ENCODE measurements at regions not wholly inside any gene's neighbourhood (a gene's known extent, or its start where the extent isn't known, plus 50 kb on each side); places are given as distances from the start of the nearest gene placed in this dataset.
A peak's percentile ranks its signal among the peaks of the same experiment; 100 is the strongest.

DNA sequence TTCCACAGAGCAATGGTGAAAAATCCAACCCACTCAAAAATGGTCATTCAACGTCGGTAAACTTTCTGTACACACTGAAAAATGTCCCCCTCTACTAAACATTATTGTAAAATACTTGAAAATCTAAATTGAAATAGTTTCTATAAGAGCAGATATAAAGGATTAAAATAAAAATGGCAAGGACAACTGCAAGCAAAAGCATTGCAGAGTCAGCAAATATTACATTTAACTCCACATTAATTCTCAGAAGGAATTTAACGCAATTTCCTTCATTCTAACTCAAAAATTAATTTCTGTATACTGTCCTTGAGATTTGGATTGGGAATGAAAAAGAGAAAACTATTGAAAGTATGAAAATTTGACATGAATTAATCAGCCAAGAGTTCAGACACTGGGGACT, 64.4 kb upstream of the SSBP2 start:
- no peak overlapping the region for H3K4me3 Mint-ChIP-seq

DNA sequence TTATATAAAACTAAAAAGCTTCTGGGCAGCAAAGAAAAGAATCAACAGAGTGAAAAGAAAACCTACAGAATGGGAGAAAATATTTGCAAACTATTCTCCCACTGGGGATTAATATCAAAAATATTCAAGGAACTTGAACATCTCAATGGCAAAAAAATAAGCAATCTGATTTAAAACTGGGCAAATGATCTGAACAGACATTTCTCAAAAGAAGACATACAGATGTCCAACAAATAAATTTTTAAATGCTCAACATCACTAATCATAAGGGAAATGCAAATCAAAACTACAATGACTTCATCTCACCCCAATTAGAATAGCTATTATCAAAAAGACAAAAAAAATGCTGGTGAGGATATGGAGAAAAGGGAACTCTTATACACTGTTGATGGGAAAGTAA, 57.2 kb upstream of the SSBP2 start:
- H3K9me3 Mint-ChIP-seq, result peaks cover 23% of the 10 kb centered on the region
- H3K4me1 Mint-ChIP-seq, result peaks cover 6% of the 10 kb centered on the region
- no peak overlapping the region for H3K27ac Mint-ChIP-seq
- POLR2A ChIA-PET, result no interaction called here
- no peaks in the 10 kb centered on the region for H3K27me3 Mint-ChIP-seq
- H3K36me3 Mint-ChIP-seq (ENCODE audit: low read depth), result peaks cover 9% of the 10 kb centered on the region
- CTCF ChIA-PET, result interaction anchor here (1.0 kb wide), 1 partner anchor 44 kb away, joined by 3 read pairs; no protein-coding TSS in a partner anchor
- H3K4me3 Mint-ChIP-seq, result no peak overlapping the region
- no peak for DNase-seq

More for the DNA sequence above, 64.4 kb upstream of the SSBP2 start:
- DNase-seq, result no peak
- Mint-ChIP-seq H3K27ac (no peak overlapping the region), H3K9me3 (peaks cover 6% of the 10 kb centered on the region), H3K4me1 (peaks cover 31% of the 10 kb centered on the region), H3K36me3 (ENCODE audit: low read depth) (peaks cover 3% of the 10 kb centered on the region), H3K27me3 (peaks cover 7% of the 10 kb centered on the region)
- POLR2A ChIA-PET, result no interaction called here
- CTCF ChIA-PET, result no interaction called here

- Mint-ChIP-seq H3K9me3 (peaks cover 31% of the 10 kb centered on the region), H3K4me1 (peaks cover 6% of the 10 kb centered on the region), H3K36me3 (ENCODE audit: low read depth) (peaks cover 9% of the 10 kb centered on the region), H3K27ac (peak overlapping the region; percentile 33), H3K27me3 (no peaks in the 10 kb centered on the region), H3K4me3 (no peak overlapping the region)
- ChIA-PET CTCF (no interaction called here), POLR2A (no interaction called here)
- DNase-seq, result no peak
Measured at GRCh38 chr5:81805086-81805485, 54.2 kb upstream of the SSBP2 start.

DNA sequence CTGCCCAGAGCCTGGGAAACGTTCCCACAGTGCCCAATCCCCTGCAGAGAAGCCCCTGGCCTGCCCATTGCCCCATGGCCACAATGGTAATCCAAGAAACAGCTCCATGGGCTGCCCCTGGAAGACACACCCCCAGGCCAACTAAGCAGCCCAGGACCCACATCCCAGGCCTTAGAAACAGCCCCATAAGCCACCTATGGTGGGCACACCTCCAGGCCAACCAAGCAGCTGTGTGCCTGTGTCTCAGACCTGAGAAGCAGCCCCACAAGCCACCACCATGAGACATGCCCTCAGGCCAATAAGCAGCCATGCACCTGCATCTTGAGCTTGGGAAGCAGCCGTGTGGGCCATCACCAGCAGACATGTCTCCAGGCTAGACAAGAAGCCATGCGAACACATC, 52.9 kb upstream of the SSBP2 start:
- H3K36me3 Mint-ChIP-seq (ENCODE audit: low read depth), result peaks cover 9% of the 10 kb centered on the region
- no peak overlapping the region for H3K4me3 Mint-ChIP-seq
- H3K4me1 Mint-ChIP-seq, result peaks cover 6% of the 10 kb centered on the region
- DNase-seq, result no peak
- H3K27ac Mint-ChIP-seq, result no peak overlapping the region
- ChIA-PET POLR2A (no interaction called here), CTCF (no interaction called here)
- H3K9me3 Mint-ChIP-seq, result peaks cover 31% of the 10 kb centered on the region
- H3K27me3 Mint-ChIP-seq, result no peaks in the 10 kb centered on the region

- H3K27me3 Mint-ChIP-seq, result no peaks in the 10 kb centered on the region
- peaks cover 9% of the 10 kb centered on the region for H3K36me3 Mint-ChIP-seq (ENCODE audit: low read depth)
- no peak for DNase-seq
- H3K27ac Mint-ChIP-seq, result no peak overlapping the region
- ChIA-PET CTCF (no interaction called here), POLR2A (no interaction called here)
- peaks cover 28% of the 10 kb centered on the region for H3K9me3 Mint-ChIP-seq
- no peak overlapping the region for H3K4me3 Mint-ChIP-seq
- H3K4me1 Mint-ChIP-seq, result peaks cover 6% of the 10 kb centered on the region
Measured at GRCh38 chr5:81802625-81803024, 51.7 kb upstream of the SSBP2 start.

GRCh38 chr5:81802020-81802419, 51.1 kb upstream of the SSBP2 start:
- H3K4me3 Mint-ChIP-seq, result no peak overlapping the region
- ChIA-PET CTCF (no interaction called here), POLR2A (no interaction called here)
- peaks cover 6% of the 10 kb centered on the region for H3K4me1 Mint-ChIP-seq
- DNase-seq, result no peak
- H3K27me3 Mint-ChIP-seq, result no peaks in the 10 kb centered on the region
- no peak overlapping the region for H3K27ac Mint-ChIP-seq
- peaks cover 7% of the 10 kb centered on the region for H3K36me3 Mint-ChIP-seq (ENCODE audit: low read depth)
- H3K9me3 Mint-ChIP-seq, result peaks cover 26% of the 10 kb centered on the region

DNA sequence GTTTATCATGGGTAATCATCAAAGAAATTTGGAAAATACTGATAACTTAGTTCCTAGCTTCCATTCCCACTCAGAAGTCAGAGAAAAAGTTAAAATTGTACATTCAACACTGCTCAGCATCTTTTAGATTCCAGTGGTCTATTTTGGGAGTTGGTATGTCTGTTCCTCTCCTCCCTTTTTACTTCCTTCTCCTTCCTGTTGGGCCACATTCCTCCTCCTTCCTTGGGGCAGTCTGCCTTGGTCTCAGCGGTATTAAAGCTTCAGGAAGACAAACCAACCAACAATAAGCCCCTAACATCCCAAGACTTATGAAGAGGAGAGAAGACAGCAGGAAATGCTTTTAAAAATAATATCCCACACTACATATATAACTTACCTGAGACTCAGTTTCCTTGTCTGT, 49.9 kb upstream of the SSBP2 start:
- Mint-ChIP-seq H3K27ac (no peak overlapping the region), H3K9me3 (peaks cover 17% of the 10 kb centered on the region), H3K27me3 (no peaks in the 10 kb centered on the region), H3K4me3 (no peak overlapping the region), H3K36me3 (ENCODE audit: low read depth) (peaks cover under 1% of the 10 kb centered on the region), H3K4me1 (peaks cover 6% of the 10 kb centered on the region)
- POLR2A ChIA-PET, result no interaction called here
- DNase-seq, result no peak
- CTCF ChIA-PET, result no interaction called here
